Activated B cell treated with CpG ODN at 0.5 μM for 24 hours (primary cell): ENCODE measurements at regions not wholly inside any gene's neighbourhood (a gene's known extent, or its start where the extent isn't known, plus 50 kb on each side); places are given as distances from the start of the nearest gene placed in this dataset.

Experiments used
- ATAC-seq: fragments of 200-7000 bp; cut with Tn5 transposase; one replicate; pipeline ENCODE4 v1.10.0; 2021; ENCODE audit warnings: low read depth, mild to moderate bottlenecking, moderate library complexity
- CTCF ChIA-PET: fragments of 350-600 bp; sonication (Branson Sonifier 250); formaldehyde crosslinking; loops from one replicate; lab custom pipeline; 2021; ENCODE audit warnings: antibody characterized with exemption; lab: Charles Lee
- POLR2A ChIA-PET: fragments of 350-600 bp; sonication (Branson Sonifier 250); formaldehyde crosslinking; loops from one replicate; lab custom pipeline; 2021; ENCODE audit warnings: antibody characterized with exemption; lab: Charles Lee
- DNase-seq: peaks from one replicate; pipeline ENCODE4 v3.0.0; 2022
- H3K27ac Mint-ChIP-seq: one replicate; pipeline ENCODE4 v1.8.0; 2020; ENCODE audit warnings: mixed read lengths
- H3K27me3 Mint-ChIP-seq: one replicate; pipeline ENCODE4 v1.8.0; 2021; ENCODE audit warnings: mixed read lengths
- H3K36me3 Mint-ChIP-seq: one replicate; pipeline ENCODE4 v1.8.0; 2021; ENCODE audit warnings: low read depth, mixed read lengths
- H3K4me1 Mint-ChIP-seq: one replicate; pipeline ENCODE4 v1.8.0; 2021; ENCODE audit warnings: mixed read lengths
- H3K4me3 Mint-ChIP-seq: one replicate; pipeline ENCODE4 v1.8.0; 2020; ENCODE audit warnings: mild to moderate bottlenecking, mixed read lengths
- H3K9me3 Mint-ChIP-seq: one replicate; pipeline ENCODE4 v1.8.0; 2020; ENCODE audit warnings: mixed read lengths
- intact Hi-C: fragments of 100-400 bp; cut with micrococcal nuclease; formaldehyde crosslinking; loops from one replicate; pipeline ENCODE4 v1.15.1; 2024
- TF ChIP-seq, protein P1 (sequence below): fragments of 200-600 bp; IDR thresholded peaks from one replicate; pipeline ENCODE4 v1.8.0; 2022; ENCODE audit warnings: antibody characterized with exemption, mild to moderate bottlenecking

DNA sequence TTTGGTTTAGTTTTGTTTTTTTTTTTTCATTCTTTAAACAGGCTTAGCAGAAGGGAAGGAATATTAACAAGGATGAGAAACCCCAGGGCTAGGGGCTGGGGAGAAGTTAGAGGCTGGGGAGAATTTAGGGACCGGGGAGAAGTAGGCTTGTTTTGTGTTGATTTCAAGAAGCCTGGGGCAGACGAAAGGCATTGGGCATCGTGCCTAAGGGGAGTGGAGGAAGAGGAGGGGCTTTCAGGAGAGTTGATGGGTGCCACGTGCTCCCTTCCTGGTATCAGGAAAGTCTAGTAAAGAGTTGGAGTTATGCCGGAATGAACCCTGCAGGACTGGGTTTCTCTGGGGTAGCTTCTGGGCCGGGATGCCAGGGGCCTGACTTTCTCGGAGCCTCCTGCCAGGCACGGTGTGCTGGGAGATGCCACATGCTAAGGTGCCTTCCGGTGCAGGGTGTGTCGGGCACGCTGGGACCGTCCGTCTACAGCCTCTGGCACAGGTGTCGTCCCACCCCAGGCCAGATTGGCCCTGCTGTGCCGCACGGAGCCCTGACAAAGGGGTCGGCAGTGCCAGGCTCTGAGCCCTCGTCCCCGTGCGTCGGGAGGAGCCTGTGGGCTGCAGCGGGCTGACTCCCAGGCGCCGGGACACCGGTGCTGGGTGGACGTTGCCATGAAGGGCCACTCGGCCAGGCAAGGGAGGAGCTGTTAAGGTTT is 159.9 kb downstream of the OLFM1 start:
- Mint-ChIP-seq H3K4me1 (no peaks in the 10 kb centered on the region), H3K27me3 (peaks cover 10% of the 10 kb centered on the region), H3K9me3 (no peaks in the 10 kb centered on the region), H3K27ac (no peak overlapping the region), H3K36me3 (no peaks in the 10 kb centered on the region), H3K4me3 (no peak overlapping the region)
- intact Hi-C loops = no loop called here
- TF ChIP-seq, protein P1, sequence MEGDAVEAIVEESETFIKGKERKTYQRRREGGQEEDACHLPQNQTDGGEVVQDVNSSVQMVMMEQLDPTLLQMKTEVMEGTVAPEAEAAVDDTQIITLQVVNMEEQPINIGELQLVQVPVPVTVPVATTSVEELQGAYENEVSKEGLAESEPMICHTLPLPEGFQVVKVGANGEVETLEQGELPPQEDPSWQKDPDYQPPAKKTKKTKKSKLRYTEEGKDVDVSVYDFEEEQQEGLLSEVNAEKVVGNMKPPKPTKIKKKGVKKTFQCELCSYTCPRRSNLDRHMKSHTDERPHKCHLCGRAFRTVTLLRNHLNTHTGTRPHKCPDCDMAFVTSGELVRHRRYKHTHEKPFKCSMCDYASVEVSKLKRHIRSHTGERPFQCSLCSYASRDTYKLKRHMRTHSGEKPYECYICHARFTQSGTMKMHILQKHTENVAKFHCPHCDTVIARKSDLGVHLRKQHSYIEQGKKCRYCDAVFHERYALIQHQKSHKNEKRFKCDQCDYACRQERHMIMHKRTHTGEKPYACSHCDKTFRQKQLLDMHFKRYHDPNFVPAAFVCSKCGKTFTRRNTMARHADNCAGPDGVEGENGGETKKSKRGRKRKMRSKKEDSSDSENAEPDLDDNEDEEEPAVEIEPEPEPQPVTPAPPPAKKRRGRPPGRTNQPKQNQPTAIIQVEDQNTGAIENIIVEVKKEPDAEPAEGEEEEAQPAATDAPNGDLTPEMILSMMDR = no peak
- ATAC-seq (no peak), DNase-seq (no peak)
- POLR2A ChIA-PET = no interaction called here
- CTCF ChIA-PET = no interaction called here

DNA sequence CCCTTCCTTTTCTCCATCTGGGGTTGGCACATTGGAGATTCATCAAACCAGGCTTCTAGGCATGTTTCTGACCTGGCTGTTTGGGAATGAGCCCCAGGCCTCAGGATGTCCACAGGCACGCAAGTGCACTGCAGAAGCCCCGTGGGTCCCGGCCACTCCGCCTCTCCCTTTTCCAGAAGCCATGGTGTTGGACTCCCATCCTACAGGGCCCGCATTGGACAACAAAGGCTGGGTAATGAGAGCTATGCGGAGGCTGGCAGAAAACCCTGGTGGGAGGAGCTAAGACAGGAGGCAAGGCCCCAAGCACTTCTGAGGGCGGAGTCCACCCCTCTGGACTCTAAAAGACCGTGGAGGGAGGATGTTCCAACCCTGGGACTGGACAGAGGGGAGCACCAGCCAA is 160.6 kb downstream of the OLFM1 start:
- intact Hi-C loops = no loop called here

DNA sequence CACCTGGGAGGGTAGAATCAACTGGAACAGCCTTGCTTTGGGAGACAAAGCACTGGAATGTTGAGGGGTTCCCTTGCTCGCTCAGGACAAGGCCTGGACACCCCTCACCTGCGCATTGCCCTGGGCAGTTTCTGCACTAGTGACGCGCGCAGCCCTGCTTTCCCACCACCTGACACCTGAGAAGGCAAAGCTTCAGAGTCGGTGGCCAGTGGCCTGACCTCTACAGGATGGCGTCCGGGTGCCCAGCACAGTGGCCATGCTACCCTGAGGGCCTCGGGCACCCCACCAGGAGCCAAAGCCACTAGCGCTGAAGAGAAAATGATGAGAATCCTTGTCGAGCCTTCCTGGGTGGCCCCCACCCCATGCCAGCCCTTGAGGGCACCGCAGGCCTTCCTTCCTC is 161.3 kb downstream of the OLFM1 start:
- intact Hi-C loops = no loop called here
- no peaks in the 10 kb centered on the region for H3K4me1 Mint-ChIP-seq
- no peak overlapping the region for H3K27ac Mint-ChIP-seq
- DNase-seq = no peak
- ChIA-PET CTCF (no interaction called here), POLR2A (no interaction called here)
- TF ChIP-seq, protein P1 = no peak
- no peak for ATAC-seq
- H3K4me3 Mint-ChIP-seq = no peak overlapping the region
- no peaks in the 10 kb centered on the region for H3K9me3 Mint-ChIP-seq
- H3K27me3 Mint-ChIP-seq = peaks cover 8% of the 10 kb centered on the region
- H3K36me3 Mint-ChIP-seq = no peaks in the 10 kb centered on the region

More for the DNA sequence above, 160.6 kb downstream of the OLFM1 start:
- no peak overlapping the region for H3K4me3 Mint-ChIP-seq
- no peaks in the 10 kb centered on the region for H3K36me3 Mint-ChIP-seq
- H3K4me1 Mint-ChIP-seq = no peaks in the 10 kb centered on the region
- no peak for ATAC-seq
- no peaks in the 10 kb centered on the region for H3K9me3 Mint-ChIP-seq
- TF ChIP-seq, protein P1 = no peak
- peaks cover 10% of the 10 kb centered on the region for H3K27me3 Mint-ChIP-seq
- POLR2A ChIA-PET = no interaction called here
- no peak for DNase-seq
- H3K27ac Mint-ChIP-seq = no peak overlapping the region
- CTCF ChIA-PET = no interaction called here

DNA sequence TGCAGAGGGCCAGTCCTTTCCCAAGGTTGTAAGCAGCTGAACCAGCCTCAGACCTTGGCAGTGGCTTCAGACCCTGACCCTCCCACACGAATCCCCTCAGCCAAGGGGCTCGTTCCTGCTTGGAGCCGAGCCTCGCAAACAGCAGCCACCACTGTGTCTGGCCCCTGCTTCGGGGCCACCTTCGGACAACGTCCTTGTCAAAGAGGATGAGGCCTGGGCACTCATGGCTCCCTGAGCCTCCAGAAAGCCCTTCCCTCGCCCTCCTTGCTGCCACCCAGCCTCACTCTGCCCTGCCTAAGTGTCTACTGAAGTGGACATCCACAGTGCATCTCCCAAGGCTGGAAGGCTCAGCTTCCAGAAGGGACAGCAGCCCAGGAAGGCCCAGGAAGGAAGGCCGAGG is 161.7 kb downstream of the OLFM1 start:
- no peak for ATAC-seq
- H3K36me3 Mint-ChIP-seq = no peaks in the 10 kb centered on the region
- no peaks in the 10 kb centered on the region for H3K4me1 Mint-ChIP-seq
- H3K4me3 Mint-ChIP-seq = no peak overlapping the region
- intact Hi-C loops = no loop called here
- no peaks in the 10 kb centered on the region for H3K9me3 Mint-ChIP-seq
- ChIA-PET CTCF (no interaction called here), POLR2A (no interaction called here)
- peaks cover 8% of the 10 kb centered on the region for H3K27me3 Mint-ChIP-seq
- no peak overlapping the region for H3K27ac Mint-ChIP-seq
- DNase-seq = no peak
- TF ChIP-seq, protein P1 = no peak

DNA sequence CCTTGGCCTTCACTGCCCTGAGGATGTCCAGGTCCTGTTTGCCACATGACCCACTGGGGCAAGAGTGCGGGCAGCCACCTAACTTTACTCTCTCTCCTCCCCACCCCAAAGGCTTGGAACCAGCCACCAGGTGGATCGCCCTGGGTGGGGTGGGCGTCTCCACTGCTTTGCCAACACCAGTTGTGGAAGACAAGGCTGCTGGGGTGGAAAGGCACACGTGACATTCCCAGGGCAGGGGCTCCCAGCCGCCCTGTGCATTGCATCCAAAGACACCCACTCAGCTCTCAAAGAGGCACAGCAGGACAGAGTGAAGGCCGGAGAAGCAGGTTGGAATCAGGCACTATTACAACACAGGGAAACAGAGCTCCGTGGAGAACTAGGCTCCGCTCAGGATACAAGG is 162.2 kb downstream of the OLFM1 start:
- no peak for DNase-seq
- intact Hi-C loops = no loop called here
- POLR2A ChIA-PET = no interaction called here
- no peaks in the 10 kb centered on the region for H3K36me3 Mint-ChIP-seq
- TF ChIP-seq, protein P1 = no peak
- H3K27ac Mint-ChIP-seq = no peak overlapping the region
- no peak for ATAC-seq
- H3K4me1 Mint-ChIP-seq = no peaks in the 10 kb centered on the region
- CTCF ChIA-PET = no interaction called here
- no peaks in the 10 kb centered on the region for H3K9me3 Mint-ChIP-seq
- peaks cover 8% of the 10 kb centered on the region for H3K27me3 Mint-ChIP-seq
- H3K4me3 Mint-ChIP-seq = no peak overlapping the region
